Cerebellar cortex (tissue), 1 donor: ENCODE measurements at regions not wholly inside any gene's neighbourhood (a gene's known extent, or its start where the extent isn't known, plus 50 kb on each side); places are given as distances from the start of the nearest gene placed in this dataset.

Experiments used
- DNase-seq: peaks from one replicate; pipeline ENCODE4 v3.0.0-alpha.2; 2015; ENCODE audit warnings: low spot score

DNA sequence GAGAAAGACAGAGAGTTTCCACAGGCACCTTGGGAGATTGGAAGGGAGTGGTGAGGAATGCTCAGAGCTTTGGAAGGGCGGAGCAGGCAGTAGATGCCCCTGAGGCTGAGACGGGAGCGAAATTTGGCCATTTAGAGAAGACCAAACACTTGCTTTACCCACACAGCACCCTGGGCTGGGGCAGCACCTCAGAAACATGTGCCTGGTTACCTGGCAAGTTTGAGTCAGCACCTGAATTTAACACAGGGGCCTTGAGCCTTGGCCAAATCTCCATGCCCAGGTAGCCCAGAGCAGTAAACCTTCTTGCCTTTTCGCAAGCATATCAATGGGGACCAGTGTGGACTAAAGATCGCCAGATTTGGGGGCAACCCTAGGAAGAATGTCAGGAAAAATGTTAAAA lies 111.9 kb upstream of the NFE2L3 start:
- DNase-seq, result no peak

DNA sequence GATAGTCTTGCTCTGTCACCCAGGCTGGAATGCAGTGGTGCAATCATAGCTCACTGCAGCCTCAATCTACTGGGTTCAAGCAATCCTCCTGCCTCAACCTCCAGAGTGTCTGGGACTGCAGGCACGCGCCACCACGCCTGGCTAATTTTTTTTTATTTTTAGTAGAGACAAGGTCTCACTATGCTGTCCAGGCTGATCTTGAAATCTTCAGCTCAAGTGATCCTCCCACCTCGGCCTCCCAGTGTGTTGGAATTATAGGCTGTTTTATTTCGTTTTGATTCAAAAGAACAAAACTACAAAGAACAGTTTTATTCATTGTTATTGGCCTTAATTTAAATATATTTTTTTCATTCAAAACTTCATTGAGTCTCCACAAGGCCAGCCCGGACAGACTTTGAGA lies 109.8 kb upstream of the NFE2L3 start:
- DNase-seq, result no peak

GRCh38 chr7:26043801-26044200 lies 108.2 kb upstream of the NFE2L3 start:
- DNase-seq, result no peak

- no peak for DNase-seq
Measured at GRCh38 chr7:26044320-26044719, 107.7 kb upstream of the NFE2L3 start.

DNA sequence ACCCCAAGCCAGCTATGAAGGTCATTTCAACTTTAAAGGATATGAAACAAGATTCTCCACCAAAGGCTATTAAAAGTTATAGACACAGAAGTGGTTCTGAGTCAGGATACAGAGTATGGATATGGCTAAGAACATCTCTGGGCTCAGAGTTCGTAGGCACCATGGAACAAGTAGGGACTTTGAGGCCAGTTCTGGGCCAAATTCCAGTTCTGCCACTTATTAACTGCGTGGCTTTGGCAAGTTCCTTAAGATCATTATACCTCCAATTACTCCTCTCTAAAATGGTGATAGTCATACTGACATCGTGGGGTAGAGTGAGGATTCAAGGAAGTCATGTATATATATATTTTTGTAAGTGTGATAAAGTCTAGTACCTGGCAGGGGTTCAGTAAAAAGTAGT lies 105.8 kb upstream of the NFE2L3 start:
- no peak for DNase-seq

DNA sequence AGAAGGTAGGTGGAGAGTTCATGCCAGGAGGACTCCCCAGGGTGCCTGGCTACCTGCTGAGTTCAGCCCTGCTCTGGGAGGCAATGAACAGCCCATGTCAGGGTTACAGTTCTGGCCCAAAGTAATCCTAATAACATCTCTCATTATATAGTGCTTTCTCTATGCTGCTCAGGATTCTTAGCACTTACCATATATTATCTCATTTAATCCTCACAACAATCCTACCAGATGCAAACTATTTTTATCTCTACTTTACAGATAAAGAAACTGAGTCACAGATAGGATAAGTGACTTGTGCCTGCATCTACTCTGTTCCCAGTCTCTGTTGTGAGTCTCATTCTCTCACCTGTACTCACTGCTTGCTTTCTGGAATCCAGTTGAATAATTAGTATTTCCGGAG lies 105.1 kb upstream of the NFE2L3 start:
- no peak for DNase-seq

DNA sequence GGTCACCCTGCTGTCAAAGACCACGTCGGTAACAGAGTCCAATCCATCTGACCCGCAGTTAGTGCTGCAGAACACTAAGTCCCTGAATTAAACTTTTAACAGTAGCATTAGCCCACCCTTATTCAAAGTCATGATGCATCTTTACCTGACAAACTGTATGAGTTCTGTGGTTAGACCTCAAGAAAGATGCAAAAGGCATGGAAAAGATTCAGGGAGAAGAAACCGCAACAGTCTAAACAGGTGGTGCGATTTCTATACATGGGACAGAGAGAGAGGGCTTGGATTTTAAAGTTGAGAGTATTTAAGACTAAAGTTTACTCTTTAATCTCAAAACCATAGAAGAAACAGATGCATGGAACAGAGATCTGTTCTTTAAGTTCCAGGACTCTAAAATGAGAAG lies 103.3 kb upstream of the NFE2L3 start:
- no peak for DNase-seq

GRCh38 chr7:26049081-26049480 lies 102.9 kb upstream of the NFE2L3 start:
- no peak for DNase-seq

- no peak for DNase-seq
Measured at GRCh38 chr7:26051021-26051420, 101.0 kb upstream of the NFE2L3 start.

DNA sequence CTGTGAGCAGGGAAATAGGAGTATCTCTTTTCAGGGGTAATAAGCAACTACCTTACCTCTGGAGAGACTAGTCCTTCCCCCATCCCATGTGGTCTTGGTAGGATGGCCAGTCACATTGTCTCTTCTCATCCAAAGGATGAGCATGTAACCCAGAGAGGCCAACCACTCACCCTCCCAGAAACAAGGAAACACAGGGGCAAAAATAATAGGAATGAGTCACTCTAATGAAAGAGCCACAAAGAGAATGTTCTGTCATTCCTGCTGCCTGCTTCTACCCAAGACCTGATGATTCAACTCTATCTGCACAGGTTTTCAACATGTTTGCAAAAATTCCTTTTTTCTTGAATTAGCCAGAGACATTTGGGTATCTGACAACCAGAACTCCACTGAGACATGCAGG lies 99.3 kb upstream of the NFE2L3 start:
- no peak for DNase-seq

DNA sequence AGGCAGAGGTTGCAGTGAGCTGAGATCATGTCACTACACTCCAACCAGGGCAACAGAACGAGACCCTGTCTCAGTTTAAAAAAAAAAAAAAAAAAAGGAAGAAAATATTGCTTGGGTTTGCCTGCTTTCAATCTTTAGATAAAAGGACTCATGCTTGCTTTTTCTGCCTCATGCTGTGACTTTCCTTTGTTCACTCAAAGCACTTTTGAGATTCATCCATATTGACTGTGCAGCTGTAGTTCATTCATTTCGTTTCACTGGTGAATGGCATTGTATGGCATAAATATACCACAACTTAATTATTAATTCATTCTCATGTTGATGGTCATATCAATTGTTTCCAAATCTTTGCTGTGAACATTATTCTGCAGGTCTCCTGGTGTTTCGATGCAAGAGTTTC lies 97.6 kb upstream of the NFE2L3 start:
- DNase-seq, result no peak

DNA sequence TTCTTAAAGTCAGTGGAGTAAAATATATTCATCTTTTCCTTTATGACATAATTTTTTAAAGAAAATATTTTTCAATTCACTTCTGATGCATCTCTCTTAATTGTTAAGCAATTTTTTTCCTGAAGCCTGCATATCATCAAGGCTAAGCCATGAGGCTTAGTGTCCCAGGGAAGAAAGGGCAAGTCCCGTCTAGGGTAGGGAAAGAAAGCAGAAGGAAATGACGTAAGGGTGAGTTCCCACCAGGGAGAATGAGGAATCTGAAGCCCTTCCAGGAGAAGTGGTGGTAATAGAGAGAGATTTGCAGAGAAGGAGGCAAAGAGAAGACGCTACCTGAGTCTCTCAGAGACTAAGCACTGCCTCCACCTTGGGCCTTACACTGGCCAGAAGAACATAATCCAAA lies 96.8 kb upstream of the NFE2L3 start:
- DNase-seq, result no peak

GRCh38 chr7:26060733-26061677 lies 91.0 kb upstream of the NFE2L3 start:
- DNase-seq, result no peak

GRCh38 chr7:26061678-26062603 lies 90.1 kb upstream of the NFE2L3 start:
- DNase-seq, result peak; percentile 61

DNA sequence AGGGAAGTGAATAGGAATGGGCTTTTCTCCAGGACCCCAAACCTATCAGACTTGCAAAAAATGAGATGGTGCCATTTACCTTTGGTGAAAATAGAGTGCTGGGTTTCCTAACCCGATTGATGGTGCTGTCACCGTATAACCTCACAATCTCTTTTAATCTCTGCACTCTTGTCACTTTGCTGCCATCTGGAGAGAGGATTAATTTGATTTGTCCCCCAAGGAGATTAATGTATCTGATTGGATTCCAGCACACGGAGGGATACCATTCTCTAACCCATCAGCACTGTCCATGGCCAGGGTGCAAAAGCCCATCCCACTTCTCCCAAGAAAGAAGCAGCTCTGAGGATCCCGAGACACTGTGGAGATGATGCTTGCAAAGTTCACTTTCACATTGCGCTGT lies 86.3 kb upstream of the NFE2L3 start:
- no peak for DNase-seq

GRCh38 chr7:26066736-26067135 lies 85.3 kb upstream of the NFE2L3 start:
- no peak for DNase-seq

DNA sequence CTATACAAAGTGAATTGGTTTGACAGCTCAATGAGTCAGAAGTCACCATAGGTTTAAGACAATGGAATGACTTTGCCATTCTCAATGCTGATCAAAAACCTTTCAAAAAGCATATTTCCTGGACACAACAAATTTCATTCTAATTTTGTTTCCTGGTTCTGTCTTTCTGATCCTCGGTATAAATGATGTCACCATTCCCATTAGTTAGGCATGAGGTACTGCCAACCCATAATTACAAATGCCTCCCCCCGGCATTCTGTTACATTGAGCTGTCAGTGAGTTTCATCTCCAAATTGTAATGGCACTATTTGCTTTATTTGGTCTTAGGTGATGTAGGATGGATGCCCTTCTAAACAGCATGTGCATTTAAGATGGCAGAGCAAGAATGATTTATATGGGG lies 81.7 kb upstream of the NFE2L3 start:
- no peak for DNase-seq

- DNase-seq, result no peak
Measured at GRCh38 chr7:26071622-26072456, 80.2 kb upstream of the NFE2L3 start.

- DNase-seq, result no peak
Measured at GRCh38 chr7:26073041-26073440, 79.0 kb upstream of the NFE2L3 start.

GRCh38 chr7:26074919-26075318 lies 77.1 kb upstream of the NFE2L3 start:
- DNase-seq, result no peak

DNA sequence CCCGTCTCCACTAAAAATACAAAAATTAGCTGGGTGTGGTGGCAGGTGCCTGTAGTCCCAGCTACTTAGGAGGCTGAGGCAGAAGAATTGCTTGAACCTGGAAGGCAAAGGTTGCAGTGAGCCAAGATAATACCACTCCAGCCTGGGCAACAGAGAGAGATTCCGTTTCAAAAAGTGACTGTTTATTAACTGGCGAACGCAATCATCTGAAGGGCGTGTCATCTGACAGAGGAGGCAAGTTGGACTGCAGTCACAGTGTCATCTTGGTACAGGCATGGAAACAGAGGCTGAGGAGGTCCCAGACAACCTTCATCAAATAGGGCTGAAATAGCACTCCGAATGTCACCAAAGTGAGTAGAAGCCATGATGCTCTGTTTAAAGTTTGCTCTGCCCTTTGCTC lies 75.3 kb upstream of the NFE2L3 start:
- no peak for DNase-seq
